H1 (cell line): ENCODE measurements at regions not wholly inside any gene's neighbourhood (a gene's known extent, or its start where the extent isn't known, plus 50 kb on each side); places are given as distances from the start of the nearest gene placed in this dataset.

Experiments
- BRCA1 ChIP-seq: IDR thresholded peaks from 2 replicates; pipeline ENCODE4 v1.6.1; 2012; ENCODE audit warnings: low read depth, low read length, improper control_type of control experiment
- TF ChIP-seq, protein P1 (sequence below), 3 experiments: IDR thresholded peaks; 1 replicate in 2 of 3; 2 replicates in 1 of 3; pipeline versions ENCODE4 v1.5.1 to v1.6.1; 2011; ENCODE audit warnings: low read length in 3 of 3, mild to moderate bottlenecking in 3 of 3, inconsistent platforms in 2 of 3, low read depth in 1 of 3, moderate library complexity in 1 of 3; ENCODE audit not compliant: insufficient read depth in 1 of 3; ENCODE audit errors: control extremely low read depth in 1 of 3
- TF ChIP-seq, protein P2 (sequence below): IDR thresholded peaks from 2 replicates; pipeline ENCODE4 v1.6.1; 2012; ENCODE audit warnings: inconsistent platforms

DNA sequence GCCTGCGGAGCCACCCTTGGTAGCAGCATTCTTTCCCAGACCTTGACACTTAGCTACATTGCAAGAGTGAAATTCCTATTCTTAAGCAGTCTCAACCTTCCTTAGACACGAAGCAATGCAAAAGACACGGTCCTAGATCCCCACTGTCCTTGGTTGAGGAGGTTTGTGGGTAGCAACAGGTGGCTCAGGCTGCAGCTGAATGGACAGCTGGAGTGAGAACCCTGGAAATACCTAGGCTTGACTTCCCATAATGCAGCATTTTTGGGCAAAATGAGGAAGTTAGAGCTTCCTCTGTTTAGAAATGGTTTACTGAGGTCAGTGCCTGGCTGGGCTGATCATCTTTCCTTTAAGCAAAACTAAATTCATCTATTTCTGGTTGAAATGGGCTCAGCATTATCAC, 296.6 kb downstream of the RFC3 start (continued):
- TF ChIP-seq, protein P1, sequence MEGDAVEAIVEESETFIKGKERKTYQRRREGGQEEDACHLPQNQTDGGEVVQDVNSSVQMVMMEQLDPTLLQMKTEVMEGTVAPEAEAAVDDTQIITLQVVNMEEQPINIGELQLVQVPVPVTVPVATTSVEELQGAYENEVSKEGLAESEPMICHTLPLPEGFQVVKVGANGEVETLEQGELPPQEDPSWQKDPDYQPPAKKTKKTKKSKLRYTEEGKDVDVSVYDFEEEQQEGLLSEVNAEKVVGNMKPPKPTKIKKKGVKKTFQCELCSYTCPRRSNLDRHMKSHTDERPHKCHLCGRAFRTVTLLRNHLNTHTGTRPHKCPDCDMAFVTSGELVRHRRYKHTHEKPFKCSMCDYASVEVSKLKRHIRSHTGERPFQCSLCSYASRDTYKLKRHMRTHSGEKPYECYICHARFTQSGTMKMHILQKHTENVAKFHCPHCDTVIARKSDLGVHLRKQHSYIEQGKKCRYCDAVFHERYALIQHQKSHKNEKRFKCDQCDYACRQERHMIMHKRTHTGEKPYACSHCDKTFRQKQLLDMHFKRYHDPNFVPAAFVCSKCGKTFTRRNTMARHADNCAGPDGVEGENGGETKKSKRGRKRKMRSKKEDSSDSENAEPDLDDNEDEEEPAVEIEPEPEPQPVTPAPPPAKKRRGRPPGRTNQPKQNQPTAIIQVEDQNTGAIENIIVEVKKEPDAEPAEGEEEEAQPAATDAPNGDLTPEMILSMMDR (IDR thresholded peaks at IDR 0.05; ENCODE audit: control extremely low read depth in 1 of 3, insufficient read depth in 1 of 3, low read depth in 1 of 3, low read length in 3 of 3), result no peak
- TF ChIP-seq, protein P2, sequence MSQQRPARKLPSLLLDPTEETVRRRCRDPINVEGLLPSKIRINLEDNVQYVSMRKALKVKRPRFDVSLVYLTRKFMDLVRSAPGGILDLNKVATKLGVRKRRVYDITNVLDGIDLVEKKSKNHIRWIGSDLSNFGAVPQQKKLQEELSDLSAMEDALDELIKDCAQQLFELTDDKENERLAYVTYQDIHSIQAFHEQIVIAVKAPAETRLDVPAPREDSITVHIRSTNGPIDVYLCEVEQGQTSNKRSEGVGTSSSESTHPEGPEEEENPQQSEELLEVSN, result no peak
- no peak for TF ChIP-seq BRCA1
